ENCODE measurements at regions not wholly inside any gene's neighbourhood (a gene's known extent, or its start where the extent isn't known, plus 50 kb on each side); places are given as distances from the start of the nearest gene placed in this dataset.

DNA sequence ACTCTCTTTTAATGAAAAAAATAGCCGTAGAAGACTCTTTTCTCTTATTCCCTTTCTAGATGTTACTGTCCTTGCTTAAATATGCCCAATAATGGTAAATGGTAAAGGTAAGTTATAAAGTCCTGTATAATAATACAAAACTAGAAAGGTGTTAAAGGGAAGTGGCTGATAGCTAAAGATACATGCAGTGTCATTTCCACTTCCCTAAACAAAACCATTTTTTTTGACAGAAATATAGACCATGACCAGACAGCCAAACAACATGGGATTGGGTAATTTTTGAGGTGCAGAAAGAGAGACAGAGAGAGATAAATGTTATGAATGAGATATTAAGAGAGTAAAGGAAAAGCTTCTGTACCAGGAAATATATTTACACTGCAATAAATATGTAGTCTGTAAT lies 731.7 kb upstream of the REG3G start:
- intact Hi-C loops (cut with DNase I; ENCODE audit: low total_unique reads): no loop called here
- no peak for TF ChIP-seq POLR2A (IDR thresholded peaks at IDR 0.05)
- TF ChIP-seq, protein P1, sequence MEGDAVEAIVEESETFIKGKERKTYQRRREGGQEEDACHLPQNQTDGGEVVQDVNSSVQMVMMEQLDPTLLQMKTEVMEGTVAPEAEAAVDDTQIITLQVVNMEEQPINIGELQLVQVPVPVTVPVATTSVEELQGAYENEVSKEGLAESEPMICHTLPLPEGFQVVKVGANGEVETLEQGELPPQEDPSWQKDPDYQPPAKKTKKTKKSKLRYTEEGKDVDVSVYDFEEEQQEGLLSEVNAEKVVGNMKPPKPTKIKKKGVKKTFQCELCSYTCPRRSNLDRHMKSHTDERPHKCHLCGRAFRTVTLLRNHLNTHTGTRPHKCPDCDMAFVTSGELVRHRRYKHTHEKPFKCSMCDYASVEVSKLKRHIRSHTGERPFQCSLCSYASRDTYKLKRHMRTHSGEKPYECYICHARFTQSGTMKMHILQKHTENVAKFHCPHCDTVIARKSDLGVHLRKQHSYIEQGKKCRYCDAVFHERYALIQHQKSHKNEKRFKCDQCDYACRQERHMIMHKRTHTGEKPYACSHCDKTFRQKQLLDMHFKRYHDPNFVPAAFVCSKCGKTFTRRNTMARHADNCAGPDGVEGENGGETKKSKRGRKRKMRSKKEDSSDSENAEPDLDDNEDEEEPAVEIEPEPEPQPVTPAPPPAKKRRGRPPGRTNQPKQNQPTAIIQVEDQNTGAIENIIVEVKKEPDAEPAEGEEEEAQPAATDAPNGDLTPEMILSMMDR (IDR thresholded peaks at IDR 0.05 in 4 of 5, conservative IDR thresholded peaks at IDR 0.05 in 1 of 5): no peak
- Histone ChIP-seq H3K27me3 (no peaks in the 10 kb centered on the region), H3K9me3 (no peaks in the 10 kb centered on the region), H3K27ac (no peak overlapping the region), H3K4me1 (no peaks in the 10 kb centered on the region), H3K36me3 (no peaks in the 10 kb centered on the region), H3K4me3 (no peak overlapping the region)
- no peak for DNase-seq
- in situ Hi-C loops (cut with MboI; ENCODE audit: low sequenced_read_pairs in 4 of 4): no loop called here
- ATAC-seq: no peak

DNA sequence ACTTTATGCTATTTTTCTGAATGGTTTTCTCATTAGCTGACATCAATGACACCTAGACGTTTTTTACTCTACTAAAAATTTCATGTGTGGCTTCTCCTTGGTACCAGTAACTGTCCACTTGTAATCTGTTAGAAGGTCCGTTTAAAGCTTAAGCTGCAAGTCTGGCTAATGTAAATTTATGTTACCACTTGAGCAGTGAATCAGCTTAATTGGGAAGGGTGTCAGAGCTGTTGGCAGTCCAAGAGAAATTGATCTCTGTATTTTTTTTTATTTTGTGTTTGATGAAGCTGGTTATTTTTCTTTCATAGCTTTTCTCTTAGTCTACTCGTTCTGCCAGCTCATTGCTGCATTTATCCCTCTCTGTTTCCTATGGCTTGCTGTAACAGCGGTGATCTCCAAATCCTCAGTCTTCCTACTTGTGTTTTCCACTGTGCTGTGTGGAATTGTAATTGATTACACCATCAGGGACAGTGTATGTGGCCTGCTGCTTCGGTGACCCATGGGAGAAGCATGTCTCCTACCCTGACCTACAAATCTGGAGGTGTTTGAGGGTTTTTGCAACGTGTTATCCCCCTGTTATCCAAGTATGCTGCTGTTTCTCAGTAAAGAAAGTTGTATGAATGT lies 724.2 kb upstream of the REG3G start:
- Histone ChIP-seq H3K9me3 (no peaks in the 10 kb centered on the region), H3K4me1 (no peaks in the 10 kb centered on the region), H3K36me3 (no peaks in the 10 kb centered on the region), H3K4me3 (no peak overlapping the region), H3K27ac (no peak overlapping the region), H3K27me3 (no peaks in the 10 kb centered on the region)
- no peak for ATAC-seq
- in situ Hi-C loops (cut with MboI; ENCODE audit: low sequenced_read_pairs in 4 of 4) (no loop called here), intact Hi-C loops (cut with DNase I; ENCODE audit: low total_unique reads) (no loop called here)
- TF ChIP-seq, protein P1 (IDR thresholded peaks at IDR 0.05 in 4 of 5, conservative IDR thresholded peaks at IDR 0.05 in 1 of 5): no peak
- no peak for TF ChIP-seq POLR2A (IDR thresholded peaks at IDR 0.05)
- no peak for DNase-seq

DNA sequence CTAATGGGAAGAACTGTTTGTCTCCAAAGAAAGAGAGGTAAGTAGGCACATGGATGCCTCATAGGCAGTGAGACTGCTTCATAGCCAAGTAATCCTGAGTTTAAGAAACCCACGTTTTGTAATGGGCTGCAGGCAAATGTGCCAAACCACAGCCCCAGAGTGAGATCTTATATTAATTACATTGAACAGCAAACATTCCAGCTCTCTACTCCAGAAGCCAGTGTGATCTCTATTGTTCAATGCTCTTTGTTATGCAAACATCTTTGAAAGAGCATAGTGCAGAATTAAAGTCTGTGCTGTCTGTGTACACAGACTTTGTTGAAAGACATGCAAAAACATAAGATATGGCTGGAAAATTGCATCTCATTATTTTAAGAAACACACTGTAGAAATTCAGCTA lies 720.8 kb upstream of the REG3G start:
- TF ChIP-seq, protein P1 (IDR thresholded peaks at IDR 0.05 in 4 of 5, conservative IDR thresholded peaks at IDR 0.05 in 1 of 5): no peak
- Histone ChIP-seq H3K36me3 (no peaks in the 10 kb centered on the region), H3K27ac (no peak overlapping the region), H3K4me3 (no peak overlapping the region), H3K4me1 (no peaks in the 10 kb centered on the region), H3K9me3 (no peaks in the 10 kb centered on the region), H3K27me3 (no peaks in the 10 kb centered on the region)
- intact Hi-C loops (cut with DNase I; ENCODE audit: low total_unique reads) (no loop called here), in situ Hi-C loops (cut with MboI; ENCODE audit: low sequenced_read_pairs in 4 of 4) (no loop called here)
- ATAC-seq (no peak), DNase-seq (no peak)

DNA sequence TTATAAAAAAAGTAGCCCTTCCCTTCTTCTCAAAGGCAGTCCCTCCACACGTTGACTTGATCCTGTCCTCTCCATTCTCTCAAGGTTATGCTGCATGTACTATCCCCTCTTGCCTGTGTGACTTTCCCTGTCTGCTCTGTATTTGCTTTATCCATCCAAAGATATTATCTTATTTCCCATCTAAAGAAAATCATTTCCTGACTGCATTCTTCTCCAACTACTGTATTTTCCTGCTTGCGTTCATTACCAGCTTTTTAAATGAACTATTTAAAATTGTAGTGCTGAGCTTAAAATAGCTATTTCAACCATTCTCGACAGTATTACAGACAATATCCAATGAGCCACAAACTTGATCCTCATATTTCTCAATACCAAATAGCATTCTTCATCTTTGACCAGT lies 716.0 kb upstream of the REG3G start:
- Histone ChIP-seq H3K27me3 (no peaks in the 10 kb centered on the region), H3K27ac (no peak overlapping the region), H3K36me3 (no peaks in the 10 kb centered on the region), H3K4me1 (no peaks in the 10 kb centered on the region), H3K4me3 (no peak overlapping the region), H3K9me3 (no peaks in the 10 kb centered on the region)
- DNase-seq (no peak), ATAC-seq (no peak)
- TF ChIP-seq POLR2A (IDR thresholded peaks at IDR 0.05): no peak
- TF ChIP-seq, protein P1 (IDR thresholded peaks at IDR 0.05 in 4 of 5, conservative IDR thresholded peaks at IDR 0.05 in 1 of 5): no peak
- in situ Hi-C loops (cut with MboI; ENCODE audit: low sequenced_read_pairs in 4 of 4): no loop called here
- intact Hi-C loops (cut with DNase I; ENCODE audit: low total_unique reads): no loop called here

DNA sequence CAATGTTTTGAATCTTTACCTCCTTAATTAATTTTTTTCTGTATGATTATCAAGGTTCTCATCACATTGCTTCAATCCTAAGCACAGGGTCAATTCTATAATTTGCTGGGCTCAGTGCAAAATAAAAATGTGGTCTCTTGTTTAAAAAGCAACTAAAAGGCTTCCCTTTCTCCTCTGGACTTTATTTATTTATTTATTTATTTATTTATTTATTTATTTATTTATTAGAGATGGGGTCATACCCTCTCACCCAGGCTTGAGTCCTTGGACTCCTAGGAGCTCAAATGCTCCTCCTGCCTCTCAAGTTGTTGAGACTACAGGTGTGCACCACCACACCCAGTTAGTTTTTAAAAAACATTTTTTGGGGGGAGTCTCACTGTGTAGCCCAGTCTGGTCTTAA lies 710.1 kb upstream of the REG3G start:
- intact Hi-C loops (cut with DNase I; ENCODE audit: low total_unique reads) (no loop called here), in situ Hi-C loops (cut with MboI; ENCODE audit: low sequenced_read_pairs in 4 of 4) (no loop called here)
- Histone ChIP-seq H3K4me3 (no peak overlapping the region), H3K27ac (no peak overlapping the region), H3K36me3 (no peaks in the 10 kb centered on the region), H3K27me3 (no peaks in the 10 kb centered on the region), H3K9me3 (no peaks in the 10 kb centered on the region), H3K4me1 (no peaks in the 10 kb centered on the region)
- DNase-seq: no peak
- TF ChIP-seq, protein P1 (IDR thresholded peaks at IDR 0.05 in 4 of 5, conservative IDR thresholded peaks at IDR 0.05 in 1 of 5): no peak
- no peak for TF ChIP-seq POLR2A (IDR thresholded peaks at IDR 0.05)
- ATAC-seq: no peak
